ENCODE measurements at regions not wholly inside any gene's neighbourhood (a gene's known extent, or its start where the extent isn't known, plus 50 kb on each side); places are given as distances from the start of the nearest gene placed in this dataset.

DNA sequence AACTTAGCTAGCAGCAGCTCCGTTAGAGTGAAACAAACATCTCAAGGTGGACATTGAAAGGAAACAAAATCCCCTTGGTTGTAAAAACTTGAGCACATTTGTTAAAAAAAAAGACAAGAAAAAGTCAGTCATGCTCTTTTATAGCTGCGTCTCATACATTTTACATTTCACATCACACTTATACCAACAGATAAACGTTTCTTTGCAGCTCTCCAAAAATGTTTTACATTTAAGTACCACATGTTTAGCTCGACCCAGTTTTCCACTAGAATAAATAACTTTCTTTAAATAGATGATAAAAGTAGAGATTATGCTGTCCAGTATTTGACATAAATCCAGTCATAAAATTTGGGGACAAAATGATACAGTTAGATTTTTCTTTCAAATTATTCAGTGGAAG, 297.0 kb upstream of the ST6GAL2 start:
- Histone ChIP-seq H3K27me3 (ENCODE audit: insufficient read depth, low read depth) (no peaks in the 10 kb centered on the region), H3K79me2 (ENCODE audit: low read depth) (no peaks in the 10 kb centered on the region), H2AFZ (no peak overlapping the region), H3K4me3 (no peak overlapping the region), H3K9me3 (ENCODE audit: insufficient read depth, low read depth) (no peaks in the 10 kb centered on the region), H3K27ac (no peak overlapping the region), H3K36me3 (ENCODE audit: low read depth) (no peaks in the 10 kb centered on the region), H4K20me1 (ENCODE audit: insufficient read depth) (no peaks in the 10 kb centered on the region), H3F3A (ENCODE audit: insufficient read depth, low read depth) (no peaks in the 10 kb centered on the region), H3K9me2 (ENCODE audit: insufficient read depth) (no peaks in the 10 kb centered on the region), H3K4me2 (no peak overlapping the region), H3K4me1 (replicated peaks; ENCODE audit: insufficient read depth) (no peaks in the 10 kb centered on the region)
- DNase-seq, result no peak
- no TSS peak for BruUV-seq (replicated peaks)
- intact Hi-C loops (cut with micrococcal nuclease; ENCODE audit: unreplicated experiment), result no loop called here
- CTCF ChIA-PET, result no interaction called here
- POLR2A ChIA-PET (ENCODE audit: unreplicated experiment), result no interaction called here
- no peak for TF ChIP-seq EZH2 (IDR thresholded peaks at IDR 0.05; ENCODE audit: low read depth)
- TF ChIP-seq, protein P1, sequence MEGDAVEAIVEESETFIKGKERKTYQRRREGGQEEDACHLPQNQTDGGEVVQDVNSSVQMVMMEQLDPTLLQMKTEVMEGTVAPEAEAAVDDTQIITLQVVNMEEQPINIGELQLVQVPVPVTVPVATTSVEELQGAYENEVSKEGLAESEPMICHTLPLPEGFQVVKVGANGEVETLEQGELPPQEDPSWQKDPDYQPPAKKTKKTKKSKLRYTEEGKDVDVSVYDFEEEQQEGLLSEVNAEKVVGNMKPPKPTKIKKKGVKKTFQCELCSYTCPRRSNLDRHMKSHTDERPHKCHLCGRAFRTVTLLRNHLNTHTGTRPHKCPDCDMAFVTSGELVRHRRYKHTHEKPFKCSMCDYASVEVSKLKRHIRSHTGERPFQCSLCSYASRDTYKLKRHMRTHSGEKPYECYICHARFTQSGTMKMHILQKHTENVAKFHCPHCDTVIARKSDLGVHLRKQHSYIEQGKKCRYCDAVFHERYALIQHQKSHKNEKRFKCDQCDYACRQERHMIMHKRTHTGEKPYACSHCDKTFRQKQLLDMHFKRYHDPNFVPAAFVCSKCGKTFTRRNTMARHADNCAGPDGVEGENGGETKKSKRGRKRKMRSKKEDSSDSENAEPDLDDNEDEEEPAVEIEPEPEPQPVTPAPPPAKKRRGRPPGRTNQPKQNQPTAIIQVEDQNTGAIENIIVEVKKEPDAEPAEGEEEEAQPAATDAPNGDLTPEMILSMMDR (conservative IDR thresholded peaks at IDR 0.05), result no peak

DNA sequence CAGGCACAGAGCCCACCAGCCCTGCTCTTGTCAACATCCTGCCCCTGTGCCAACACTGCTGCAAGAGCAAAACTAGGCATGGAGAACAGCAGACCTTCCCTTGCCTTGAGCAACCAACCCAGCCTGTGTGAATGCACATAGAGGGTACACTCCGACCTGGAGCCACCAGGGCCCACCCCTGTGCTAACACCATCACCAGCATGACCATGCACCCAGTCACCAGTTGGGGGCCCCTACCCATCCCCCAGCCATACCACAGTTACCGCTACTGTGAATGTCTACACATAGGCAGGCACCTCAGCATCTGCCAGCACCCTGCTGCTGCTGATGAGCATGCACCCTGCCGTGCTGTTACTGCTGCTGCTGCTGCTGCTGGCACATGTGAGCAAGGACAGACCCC, 301.9 kb upstream of the ST6GAL2 start:
- H2AFZ ChIP-seq, result no peak overlapping the region
- ChIA-PET CTCF (no interaction called here), POLR2A (ENCODE audit: unreplicated experiment) (no interaction called here)
- intact Hi-C loops (cut with micrococcal nuclease; ENCODE audit: unreplicated experiment), result no loop called here
- BruUV-seq (replicated peaks), result no TSS peak
- no peak overlapping the region for H3K4me2 ChIP-seq
- no peaks in the 10 kb centered on the region for H4K20me1 ChIP-seq (ENCODE audit: insufficient read depth)
- H3K9me2 ChIP-seq (ENCODE audit: insufficient read depth), result no peaks in the 10 kb centered on the region
- H3K4me1 ChIP-seq (replicated peaks; ENCODE audit: insufficient read depth), result no peaks in the 10 kb centered on the region
- no peaks in the 10 kb centered on the region for H3K79me2 ChIP-seq (ENCODE audit: low read depth)
- H3K9me3 ChIP-seq (ENCODE audit: insufficient read depth, low read depth), result no peaks in the 10 kb centered on the region
- TF ChIP-seq, protein P1 (conservative IDR thresholded peaks at IDR 0.05), result no peak
- TF ChIP-seq EZH2 (IDR thresholded peaks at IDR 0.05; ENCODE audit: low read depth), result no peak
- no peaks in the 10 kb centered on the region for H3K36me3 ChIP-seq (ENCODE audit: low read depth)
- H3F3A ChIP-seq (ENCODE audit: insufficient read depth, low read depth), result no peaks in the 10 kb centered on the region
- no peak overlapping the region for H3K4me3 ChIP-seq
- no peak for DNase-seq
- no peaks in the 10 kb centered on the region for H3K27me3 ChIP-seq (ENCODE audit: insufficient read depth, low read depth)
- H3K27ac ChIP-seq, result no peak overlapping the region

DNA sequence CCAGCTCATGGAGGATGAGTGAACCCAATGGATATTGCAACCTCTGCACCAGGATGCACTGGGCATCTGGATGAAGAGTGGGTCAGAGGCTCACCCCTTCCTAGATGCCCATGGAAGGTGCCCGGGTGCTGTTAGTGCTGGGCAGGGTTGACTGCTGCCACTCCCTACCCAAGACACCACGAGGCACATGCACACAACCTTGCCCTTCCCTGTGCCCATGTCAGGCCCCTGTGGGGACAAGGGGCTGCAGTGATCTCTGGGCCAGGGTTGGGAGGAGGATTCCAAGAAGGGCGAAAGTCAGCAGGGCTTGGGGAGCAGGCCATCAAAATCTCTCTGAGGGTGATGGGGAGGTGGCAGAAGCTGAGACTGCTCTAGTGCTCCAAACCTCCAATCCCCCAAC, 309.7 kb upstream of the ST6GAL2 start:
- H3K9me2 ChIP-seq (ENCODE audit: insufficient read depth), result no peaks in the 10 kb centered on the region
- ChIA-PET POLR2A (ENCODE audit: unreplicated experiment) (no interaction called here), CTCF (no interaction called here)

More for the DNA sequence above, 309.7 kb upstream of the ST6GAL2 start:
- no peak overlapping the region for H2AFZ ChIP-seq
- BruUV-seq (replicated peaks), result no TSS peak
- no peaks in the 10 kb centered on the region for H3K79me2 ChIP-seq (ENCODE audit: low read depth)
- no peak overlapping the region for H3K4me3 ChIP-seq
- no peak for DNase-seq
- no peak overlapping the region for H3K27ac ChIP-seq
- TF ChIP-seq EZH2 (IDR thresholded peaks at IDR 0.05; ENCODE audit: low read depth), result no peak
- TF ChIP-seq, protein P1 (conservative IDR thresholded peaks at IDR 0.05), result no peak
- no peaks in the 10 kb centered on the region for H3K4me1 ChIP-seq (replicated peaks; ENCODE audit: insufficient read depth)
- H3K9me3 ChIP-seq (ENCODE audit: insufficient read depth, low read depth), result no peaks in the 10 kb centered on the region
- H3K4me2 ChIP-seq, result no peak overlapping the region
- H4K20me1 ChIP-seq (ENCODE audit: insufficient read depth), result no peaks in the 10 kb centered on the region
- no peaks in the 10 kb centered on the region for H3F3A ChIP-seq (ENCODE audit: insufficient read depth, low read depth)
- no peaks in the 10 kb centered on the region; the same call in 1 of the 2 replicates for H3K27me3 ChIP-seq (ENCODE audit: insufficient read depth, low read depth)
- no peaks in the 10 kb centered on the region for H3K36me3 ChIP-seq (ENCODE audit: low read depth)
- intact Hi-C loops (cut with micrococcal nuclease; ENCODE audit: unreplicated experiment), result no loop called here
